HG03139 (cell line): ENCODE measurements at regions not wholly inside any gene's neighbourhood (a gene's known extent, or its start where the extent isn't known, plus 50 kb on each side); places are given as distances from the start of the nearest gene placed in this dataset.
"Not testable (repeated sequence)": the region's sequence is repeated elsewhere in the genome, so short reads cannot be mapped to it uniquely, and the experiment has no call there.

Source experiments
- ATAC-seq: cut with Tn5 transposase; IDR thresholded peaks from one replicate; pipeline ENCODE4 v1.9.1; 2021; ENCODE audit not compliant: unreplicated experiment

GRCh38 chrX:104513162-104513561 is 52.8 kb upstream of the IL1RAPL2 start:
- ATAC-seq, result no peak

- no peak for ATAC-seq
Measured at GRCh38 chrX:104510801-104511200, 55.2 kb upstream of the IL1RAPL2 start.

- ATAC-seq, result no peak
Measured at GRCh38 chrX:104502460-104502859, 63.5 kb upstream of the IL1RAPL2 start.

- no peak for ATAC-seq
Measured at GRCh38 chrX:104488811-104489210, 77.2 kb upstream of the IL1RAPL2 start.

- no peak for ATAC-seq
Measured at GRCh38 chrX:104486691-104487090, 79.3 kb upstream of the IL1RAPL2 start.

GRCh38 chrX:104482757-104483156 is 83.2 kb upstream of the IL1RAPL2 start:
- ATAC-seq, result no peak

GRCh38 chrX:104469771-104470170 is 96.2 kb upstream of the IL1RAPL2 start:
- ATAC-seq, result no peak

GRCh38 chrX:104459796-104460195 is 106.2 kb upstream of the IL1RAPL2 start:
- ATAC-seq, result no peak

GRCh38 chrX:104457130-104457529 is 108.9 kb upstream of the IL1RAPL2 start:
- ATAC-seq, result not testable (repeated sequence)

- no peak for ATAC-seq
Measured at GRCh38 chrX:104450316-104450715, 115.7 kb upstream of the IL1RAPL2 start.

- no peak for ATAC-seq
Measured at GRCh38 chrX:104445591-104445990, 120.4 kb upstream of the IL1RAPL2 start.

GRCh38 chrX:104435249-104435648 is 130.8 kb upstream of the IL1RAPL2 start:
- no peak for ATAC-seq

- ATAC-seq, result no peak
Measured at GRCh38 chrX:104432321-104432720, 133.7 kb upstream of the IL1RAPL2 start.

- no peak for ATAC-seq
Measured at GRCh38 chrX:104430742-104431119, 135.3 kb upstream of the IL1RAPL2 start.

GRCh38 chrX:104430072-104430741 is 135.8 kb upstream of the IL1RAPL2 start:
- ATAC-seq, result no peak

GRCh38 chrX:104428231-104428630 is 137.8 kb upstream of the IL1RAPL2 start:
- ATAC-seq, result no peak

GRCh38 chrX:104427693-104428092 is 138.3 kb upstream of the IL1RAPL2 start:
- ATAC-seq, result no peak

- ATAC-seq, result no peak
Measured at GRCh38 chrX:104427073-104427472, 138.9 kb upstream of the IL1RAPL2 start.

GRCh38 chrX:104420907-104421306 is 145.1 kb upstream of the IL1RAPL2 start:
- no peak for ATAC-seq

GRCh38 chrX:104419926-104420325 is 146.1 kb upstream of the IL1RAPL2 start:
- ATAC-seq, result no peak

- ATAC-seq, result no peak
Measured at GRCh38 chrX:104419211-104419610, 146.8 kb upstream of the IL1RAPL2 start.

GRCh38 chrX:104411800-104412199 is 154.2 kb upstream of the IL1RAPL2 start:
- ATAC-seq, result no peak

- ATAC-seq, result no peak
Measured at GRCh38 chrX:104400387-104400786, 145.7 kb upstream of the ESX1 start.
